OCI-LY7 (cell line): ENCODE measurements at regions not wholly inside any gene's neighbourhood (a gene's known extent, or its start where the extent isn't known, plus 50 kb on each side); places are given as distances from the start of the nearest gene placed in this dataset.

Experiments
- BruUV-seq: library from RNA; stranded (reverse); fragments of 400-500 nt; replicated peaks from 2 replicates; lab custom pipeline; 2021; lab: Mats Ljungman, UMichigan
- CTCF ChIA-PET: fragments of 300-600 bp; sonication (Branson Sonifier 250); formaldehyde crosslinking; loops from one replicate; lab custom pipeline; 2022; ENCODE audit warnings: antibody characterized with exemption; ENCODE audit not compliant: unreplicated experiment; lab: Charles Lee
- POLR2A ChIA-PET: fragments of 300-600 bp; sonication (Branson Sonifier 250); formaldehyde crosslinking; loops from one replicate; lab custom pipeline; 2022; ENCODE audit warnings: antibody characterized with exemption; lab: Charles Lee
- DNase-seq: peaks from one replicate; pipeline ENCODE4 v3.0.0-alpha.2; 2015; ENCODE audit warnings: low spot score
- H2AFZ ChIP-seq: fragments of 200-600 bp; sonication (generic), shearing (Covaris generic); 2 replicates; pipeline ENCODE4 v1.6.1; 2014; ENCODE audit warnings: mild to moderate bottlenecking, antibody characterized with exemption, low read length, moderate library complexity
- H3K27ac ChIP-seq: fragments of 200-600 bp; sonication (generic); 2 replicates; pipeline ENCODE4 v1.5.1; 2014; ENCODE audit warnings: mixed run types, low read depth, mild to moderate bottlenecking, moderate library complexity, low read length, inconsistent platforms; ENCODE audit not compliant: poor library complexity, severe bottlenecking
- H3K36me3 ChIP-seq: fragments of 200-600 bp; sonication (generic); 2 replicates; pipeline ENCODE4 v1.6.1; 2014; ENCODE audit warnings: mild to moderate bottlenecking, antibody characterized with exemption, low read length, moderate library complexity, mixed read lengths; ENCODE audit not compliant: insufficient read depth
- H3K4me1 ChIP-seq: fragments of 200-600 bp; sonication (generic); 2 replicates; pipeline ENCODE4 v1.5.1; 2014; ENCODE audit warnings: mild to moderate bottlenecking, low read length; ENCODE audit not compliant: insufficient read depth, poor library complexity, severe bottlenecking
- H3K4me2 ChIP-seq: fragments of 200-600 bp; sonication (generic); 2 replicates; pipeline ENCODE4 v1.6.1; 2014; ENCODE audit warnings: mild to moderate bottlenecking, low read length
- H3K4me3 ChIP-seq: fragments of 200-600 bp; sonication (generic); 2 replicates; pipeline ENCODE4 v1.5.1; 2014; ENCODE audit warnings: mild to moderate bottlenecking, low read depth, low read length; ENCODE audit not compliant: poor library complexity, severe bottlenecking
- H3K79me2 ChIP-seq: fragments of 200-600 bp; sonication (generic); 2 replicates; pipeline ENCODE4 v1.6.1; 2016; ENCODE audit warnings: low read depth, mild to moderate bottlenecking, low read length, moderate library complexity, mixed read lengths; ENCODE audit not compliant: insufficient read depth
- H3K9me2 ChIP-seq: fragments of 200-600 bp; sonication (generic); 2 replicates; pipeline ENCODE4 v1.6.1; 2016; ENCODE audit warnings: mild to moderate bottlenecking, low read length, mixed read lengths; ENCODE audit not compliant: insufficient read depth
- H3K9me3 ChIP-seq: fragments of 200-600 bp; sonication (generic); 2 replicates; pipeline ENCODE4 v1.6.1; 2014; ENCODE audit warnings: mild to moderate bottlenecking, mixed run types, low read length, mixed read lengths
- H4K20me1 ChIP-seq: fragments of 200-600 bp; sonication (generic); 2 replicates; pipeline ENCODE4 v1.6.1; 2014; ENCODE audit warnings: mild to moderate bottlenecking, antibody characterized with exemption, low read length, moderate library complexity, mixed read lengths; ENCODE audit not compliant: insufficient read depth
- EZH2phosphoT487 ChIP-seq: fragments of 200-600 bp; sonication (generic); IDR thresholded peaks from 2 replicates; pipeline ENCODE4 v1.6.1; 2018; ENCODE audit warnings: low read depth, borderline replicate concordance, mild to moderate bottlenecking, mixed run types, antibody characterized with exemption, low read length, moderate library complexity, mixed read lengths
- intact Hi-C: fragments of 100-400 bp; cut with micrococcal nuclease; formaldehyde crosslinking; loops from one replicate; pipeline ENCODE4 v1.10.0; 2022; ENCODE audit not compliant: unreplicated experiment
- TF ChIP-seq, protein P1 (sequence below): fragments of 200-600 bp; sonication (generic); conservative IDR thresholded peaks from 2 replicates; pipeline ENCODE4 v1.5.1; 2014; ENCODE audit warnings: mild to moderate bottlenecking, antibody characterized with exemption, low read length, moderate library complexity, mixed read lengths

- no peak for DNase-seq
- Histone ChIP-seq H3K36me3 (no peaks in the 10 kb centered on the region), H3K27ac (no peak overlapping the region), H3K4me2 (no peak overlapping the region), H3K79me2 (no peaks in the 10 kb centered on the region), H3K4me3 (no peak overlapping the region), H2AFZ (no peak overlapping the region), H3K4me1 (no peaks in the 10 kb centered on the region), H4K20me1 (no peaks in the 10 kb centered on the region), H3K9me2 (no peaks in the 10 kb centered on the region), H3K9me3 (no peaks in the 10 kb centered on the region)
- intact Hi-C loops, result no loop called here
- ChIA-PET POLR2A (no interaction called here), CTCF (no interaction called here)
- no TSS peak for BruUV-seq
- TF ChIP-seq, protein P1, sequence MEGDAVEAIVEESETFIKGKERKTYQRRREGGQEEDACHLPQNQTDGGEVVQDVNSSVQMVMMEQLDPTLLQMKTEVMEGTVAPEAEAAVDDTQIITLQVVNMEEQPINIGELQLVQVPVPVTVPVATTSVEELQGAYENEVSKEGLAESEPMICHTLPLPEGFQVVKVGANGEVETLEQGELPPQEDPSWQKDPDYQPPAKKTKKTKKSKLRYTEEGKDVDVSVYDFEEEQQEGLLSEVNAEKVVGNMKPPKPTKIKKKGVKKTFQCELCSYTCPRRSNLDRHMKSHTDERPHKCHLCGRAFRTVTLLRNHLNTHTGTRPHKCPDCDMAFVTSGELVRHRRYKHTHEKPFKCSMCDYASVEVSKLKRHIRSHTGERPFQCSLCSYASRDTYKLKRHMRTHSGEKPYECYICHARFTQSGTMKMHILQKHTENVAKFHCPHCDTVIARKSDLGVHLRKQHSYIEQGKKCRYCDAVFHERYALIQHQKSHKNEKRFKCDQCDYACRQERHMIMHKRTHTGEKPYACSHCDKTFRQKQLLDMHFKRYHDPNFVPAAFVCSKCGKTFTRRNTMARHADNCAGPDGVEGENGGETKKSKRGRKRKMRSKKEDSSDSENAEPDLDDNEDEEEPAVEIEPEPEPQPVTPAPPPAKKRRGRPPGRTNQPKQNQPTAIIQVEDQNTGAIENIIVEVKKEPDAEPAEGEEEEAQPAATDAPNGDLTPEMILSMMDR, result no peak
- no peak for TF ChIP-seq EZH2phosphoT487
Observed at GRCh38 chr1:83503153-83503552, 495.8 kb downstream of the TTLL7 start.

DNA sequence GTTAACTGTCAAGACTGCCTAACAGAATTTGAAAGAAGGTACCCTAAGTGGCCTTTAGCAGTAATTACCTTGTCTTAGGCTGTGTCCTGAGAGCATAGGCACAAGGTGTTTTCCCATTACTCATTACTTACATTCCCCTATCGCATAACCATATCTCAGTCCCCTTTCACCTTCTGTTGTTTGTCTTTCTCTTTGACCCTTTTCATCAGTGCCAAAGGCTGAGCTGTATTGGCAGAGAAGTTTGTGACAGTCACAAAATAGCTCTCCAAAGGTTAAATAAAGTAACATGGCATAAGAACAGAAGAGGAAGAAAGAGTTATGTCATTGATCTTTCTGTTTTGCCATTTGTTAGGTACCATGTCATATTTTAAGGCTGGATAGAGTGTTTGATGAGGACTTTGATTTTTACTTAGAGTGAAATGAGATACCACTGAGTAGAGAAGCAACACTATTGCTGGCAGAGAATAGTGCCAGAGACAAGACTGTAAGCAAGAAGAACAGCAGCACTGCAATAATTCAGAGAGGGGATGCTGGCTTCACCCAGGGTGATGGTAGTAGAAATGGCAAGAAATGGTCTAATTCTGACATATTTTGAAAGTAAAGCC, 497.8 kb downstream of the TTLL7 start:
- ChIA-PET CTCF (no interaction called here), POLR2A (interaction anchor here (0.7 kb wide), 1 partner anchor 209 kb away, joined by 3 read pairs; no protein-coding TSS in a partner anchor)
- no peaks in the 10 kb centered on the region for H4K20me1 ChIP-seq
- intact Hi-C loops, result no loop called here
- no peak overlapping the region for H3K4me2 ChIP-seq
- H3K4me1 ChIP-seq, result no peaks in the 10 kb centered on the region
- no TSS peak for BruUV-seq
- DNase-seq, result no peak
- H3K27ac ChIP-seq, result no peak overlapping the region
- no peak overlapping the region for H2AFZ ChIP-seq
- TF ChIP-seq, protein P1, result no peak
- TF ChIP-seq EZH2phosphoT487, result no peak
- no peak overlapping the region for H3K4me3 ChIP-seq
- H3K36me3 ChIP-seq, result no peaks in the 10 kb centered on the region
- H3K79me2 ChIP-seq, result no peaks in the 10 kb centered on the region
- no peaks in the 10 kb centered on the region for H3K9me3 ChIP-seq
- no peaks in the 10 kb centered on the region for H3K9me2 ChIP-seq

GRCh38 chr1:83500531-83500930, 498.4 kb downstream of the TTLL7 start:
- Histone ChIP-seq H2AFZ (no peak overlapping the region), H4K20me1 (no peaks in the 10 kb centered on the region), H3K79me2 (no peaks in the 10 kb centered on the region), H3K4me3 (no peak overlapping the region), H3K9me2 (no peaks in the 10 kb centered on the region), H3K4me2 (no peak overlapping the region), H3K4me1 (no peaks in the 10 kb centered on the region), H3K9me3 (no peaks in the 10 kb centered on the region), H3K36me3 (no peaks in the 10 kb centered on the region), H3K27ac (no peak overlapping the region)
- intact Hi-C loops, result no loop called here
- ChIA-PET POLR2A (interaction anchor here (0.7 kb wide), 1 partner anchor 210 kb away, joined by 3 read pairs; no protein-coding TSS in a partner anchor), CTCF (no interaction called here)
- no TSS peak for BruUV-seq
- no peak for TF ChIP-seq EZH2phosphoT487
- TF ChIP-seq, protein P1, result no peak
- DNase-seq, result no peak
